Stomach (tissue), 8 donors: ENCODE measurements at regions not wholly inside any gene's neighbourhood (a gene's known extent, or its start where the extent isn't known, plus 50 kb on each side); places are given as distances from the start of the nearest gene placed in this dataset.

Source experiments
- DNase-seq, 2 donors: peaks; one replicate each; pipeline versions ENCODE4 v3.0.0 to v3.0.0-alpha.2; 2013 to 2019
- H3K27ac ChIP-seq, 5 donors: fragments of 200-600 bp in 4 of 5; sonication (generic) in 4 of 5; one replicate each; pipeline ENCODE4 v1.5.1; 2013 to 2019; ENCODE audit warnings: mild to moderate bottlenecking in 1 of 5, moderate library complexity in 1 of 5
- H3K27me3 ChIP-seq, 3 donors: fragments of 200-600 bp; sonication (generic); one replicate each; pipeline ENCODE4 v1.5.1; 2017 to 2019; ENCODE audit warnings: mixed run types in 1 of 3
- H3K36me3 ChIP-seq, 4 donors: fragments of 200-600 bp; sonication (generic); 1 replicate in 3 of 4; 2 replicates in 1 of 4; pipeline ENCODE4 v1.5.1; 2016 to 2019
- H3K4me1 ChIP-seq, 4 donors: fragments of 200-600 bp; sonication (generic); one replicate each; pipeline ENCODE4 v1.5.1; 2016 to 2019
- H3K4me3 ChIP-seq, 4 donors: fragments of 200-600 bp; sonication (generic) in 3 of 4; one replicate each; pipeline ENCODE4 v1.5.1; 2016 to 2019; ENCODE audit warnings: mild to moderate bottlenecking in 1 of 4
- H3K9me3 ChIP-seq, 4 donors: fragments of 200-600 bp; sonication (generic); one replicate each; pipeline ENCODE4 v1.5.1; 2016 to 2019
- CTCF ChIP-seq, 7 experiments: fragments of 450-650 bp in 4 of 7; fragments of 200-600 bp in 3 of 7; sonication (generic) in 3 of 7; IDR thresholded peaks; one replicate each; pipeline ENCODE4 v1.5.1; 2016 to 2019; ENCODE audit warnings: antibody characterized with exemption in 7 of 7, control low read depth in 2 of 7, mild to moderate bottlenecking in 1 of 7
- EP300 ChIP-seq: sonication (generic); formaldehyde crosslinking; IDR thresholded peaks from one replicate; pipeline ENCODE4 v1.6.1; 2017; ENCODE audit warnings: antibody characterized with exemption
- POLR2A ChIP-seq, 4 donors: fragments of 450-650 bp; IDR thresholded peaks; one replicate each; pipeline ENCODE4 v1.6.1; 2016; ENCODE audit warnings: antibody characterized with exemption in 4 of 4, control low read depth in 2 of 4, mild to moderate bottlenecking in 1 of 4, moderate library complexity in 1 of 4
- POLR2AphosphoS5 ChIP-seq, 3 donors: sonication (generic); formaldehyde crosslinking; IDR thresholded peaks; one replicate each; pipeline ENCODE4 v1.6.1; 2016; ENCODE audit warnings: antibody characterized with exemption in 3 of 3
- WGBS, 5 donors: extraction: QIAGEN DNeasy Blood & Tissue Kit in 3 of 5; methylation state at CpG; one replicate each; pipeline versions ENCODE4 v1.1.5 to v1.1.7; 2013 to 2018; 5-methylcytosine and 5-hydroxymethylcytosine counted together
- intact Hi-C: fragments of 100-400 bp; cut with DNase I; formaldehyde crosslinking; loops from one replicate; pipeline ENCODE4 v1.15.1; 2023; ENCODE audit warnings: low total_unique reads
- donor health status: healthy with polysubstance abuse.
- donor health status: Bipolar disorder and iron deficiency.
- donor health status: healthy.

- H3K4me3 ChIP-seq, result no peak overlapping the region
- intact Hi-C loops, result no loop called here
- TF ChIP-seq CTCF (IDR thresholded peaks at IDR 0.05), result no peak
- TF ChIP-seq POLR2AphosphoS5 (IDR thresholded peaks at IDR 0.05), result no peak
- no peak for TF ChIP-seq EP300
- no peak for TF ChIP-seq POLR2A (IDR thresholded peaks at IDR 0.05)
- no peaks in the 10 kb centered on the region for H3K27me3 ChIP-seq
- 65 to 82% (median 75%) methylated on average over 4 of the region's 4 CpGs for WGBS, 5 donors
- no peaks in the 10 kb centered on the region for H3K4me1 ChIP-seq
- no peaks in the 10 kb centered on the region for H3K36me3 ChIP-seq
- no peak overlapping the region for H3K27ac ChIP-seq
- H3K9me3 ChIP-seq, result no peaks in the 10 kb centered on the region
- no peak for DNase-seq
These were observed 279.6 kb upstream of the TMEM161B start for GRCh38 chr5:88548136-88548805.

GRCh38 chr5:88545338-88545737 is 276.7 kb upstream of the TMEM161B start:
- Histone ChIP-seq H3K27ac (no peak overlapping the region), H3K27me3 (no peaks in the 10 kb centered on the region), H3K36me3 (no peaks in the 10 kb centered on the region), H3K9me3 (no peaks in the 10 kb centered on the region), H3K4me1 (no peaks in the 10 kb centered on the region), H3K4me3 (no peak overlapping the region)
- intact Hi-C loops, result no loop called here
- TF ChIP-seq EP300, result no peak
- no peak for TF ChIP-seq POLR2A (IDR thresholded peaks at IDR 0.05)
- TF ChIP-seq POLR2AphosphoS5 (IDR thresholded peaks at IDR 0.05), result no peak
- TF ChIP-seq CTCF (IDR thresholded peaks at IDR 0.05), result no peak
- no peak for DNase-seq

DNA sequence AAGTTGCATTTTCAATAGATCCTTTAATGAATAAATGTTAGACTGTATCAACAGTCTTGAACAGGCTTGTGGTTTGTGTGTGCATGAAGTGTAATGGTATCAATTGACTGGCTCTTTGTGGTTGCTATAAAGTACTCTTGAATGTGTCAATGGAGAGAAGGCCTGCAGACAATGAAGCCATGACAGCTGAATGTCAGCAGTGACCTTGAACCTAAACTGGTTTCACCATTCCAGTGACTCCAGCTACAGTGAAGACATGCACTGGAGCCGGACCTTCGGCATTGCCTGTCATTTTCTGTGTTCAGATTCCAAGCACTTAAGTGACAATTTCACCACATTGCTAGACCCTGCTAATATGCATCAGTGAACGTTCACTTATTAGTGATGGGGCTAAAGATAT is 276.0 kb upstream of the TMEM161B start:
- no peak overlapping the region for H3K4me3 ChIP-seq
- no peaks in the 10 kb centered on the region for H3K36me3 ChIP-seq
- H3K27ac ChIP-seq, result no peak overlapping the region
- DNase-seq, result no peak
- H3K4me1 ChIP-seq, result no peaks in the 10 kb centered on the region
- H3K9me3 ChIP-seq, result no peaks in the 10 kb centered on the region
- intact Hi-C loops, result no loop called here
- WGBS, 5 donors, result 78 to 88% (median 87%) methylated on average over 3 of the region's 3 CpGs
- no peaks in the 10 kb centered on the region for H3K27me3 ChIP-seq
- TF ChIP-seq POLR2A (IDR thresholded peaks at IDR 0.05) (no peak), EP300 (no peak), POLR2AphosphoS5 (IDR thresholded peaks at IDR 0.05) (no peak), CTCF (IDR thresholded peaks at IDR 0.05) (no peak)

GRCh38 chr5:88544136-88544645 is 275.5 kb upstream of the TMEM161B start:
- 57 to 68% (median 57%) methylated on average over 6 of the region's 6 CpGs for WGBS, 5 donors
- intact Hi-C loops, result no loop called here
- H3K27ac ChIP-seq, result no peak overlapping the region
- H3K4me1 ChIP-seq, result no peaks in the 10 kb centered on the region
- H3K4me3 ChIP-seq, result no peak overlapping the region
- no peaks in the 10 kb centered on the region for H3K9me3 ChIP-seq
- no peaks in the 10 kb centered on the region for H3K36me3 ChIP-seq
- TF ChIP-seq EP300 (no peak), POLR2AphosphoS5 (IDR thresholded peaks at IDR 0.05) (no peak), POLR2A (IDR thresholded peaks at IDR 0.05) (no peak), CTCF (IDR thresholded peaks at IDR 0.05) (no peak)
- no peak for DNase-seq
- H3K27me3 ChIP-seq, result no peaks in the 10 kb centered on the region
